NCI-H774 (cell line): ENCODE measurements at regions not wholly inside any gene's neighbourhood (a gene's known extent, or its start where the extent isn't known, plus 50 kb on each side); places are given as distances from the start of the nearest gene placed in this dataset.
"Not testable (repeated sequence)": the region's sequence is repeated elsewhere in the genome, so short reads cannot be mapped to it uniquely, and the experiment has no call there.

Experiments
- DNase-seq: peaks from one replicate; lab custom pipeline; 2025; lab: John Stamatoyannopoulos, UW

DNA sequence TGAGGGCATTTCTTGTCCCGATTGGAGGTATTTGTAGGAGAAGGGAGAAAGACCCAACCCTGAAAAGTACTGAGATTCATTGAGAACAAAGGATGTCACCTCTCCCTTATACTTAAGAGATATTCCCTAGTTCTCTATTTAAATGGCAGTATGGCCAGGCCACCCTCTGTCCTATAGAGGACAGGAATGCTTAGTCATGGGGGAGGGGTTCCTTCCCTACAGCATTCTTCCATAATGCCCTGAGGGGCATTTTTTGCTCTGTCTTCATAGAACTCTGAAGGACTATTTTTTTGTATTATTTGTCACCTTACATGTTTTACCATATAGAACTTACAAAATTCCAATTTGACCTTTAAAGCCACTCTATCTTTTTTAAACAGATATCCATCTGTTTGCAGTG, 176.3 kb downstream of the TMEM161B start:
- no peak for DNase-seq

GRCh38 chr5:88090506-88090905, 178.1 kb downstream of the TMEM161B start:
- no peak for DNase-seq

DNA sequence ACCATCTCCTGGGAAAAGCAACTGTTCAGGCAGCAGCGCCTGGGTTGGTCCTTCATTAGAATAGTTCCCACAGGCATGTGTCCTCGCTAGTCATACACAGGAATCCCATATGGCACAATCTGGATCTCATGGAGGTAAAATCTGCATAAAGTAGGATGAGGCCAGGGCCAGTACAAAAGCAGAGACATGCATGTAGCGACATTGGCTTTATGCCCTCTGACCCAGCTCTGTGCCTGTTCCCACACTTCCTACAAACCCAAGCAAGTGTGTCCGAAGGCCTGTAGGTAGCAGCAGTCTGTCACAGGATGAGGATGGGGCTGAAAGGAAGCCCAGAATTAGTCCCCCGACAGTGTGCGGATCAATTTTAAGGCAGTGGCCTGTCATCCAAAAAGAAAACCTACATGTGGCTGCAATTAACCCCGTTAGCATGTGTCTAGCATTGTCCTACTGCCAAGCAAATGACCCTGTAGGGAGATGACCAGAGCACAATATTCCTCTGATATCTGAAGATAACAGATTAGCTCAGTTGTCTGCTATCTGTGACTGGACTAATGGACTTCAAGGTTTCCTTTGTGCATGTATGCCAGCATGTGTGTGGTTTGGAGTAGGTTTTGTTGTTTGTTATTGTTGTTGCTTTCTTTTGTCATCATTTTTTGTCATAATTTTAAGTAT, 178.8 kb downstream of the TMEM161B start:
- DNase-seq, result no peak

- no peak for DNase-seq
These were observed 183.2 kb downstream of the TMEM161B start for GRCh38 chr5:88085462-88085861.

DNA sequence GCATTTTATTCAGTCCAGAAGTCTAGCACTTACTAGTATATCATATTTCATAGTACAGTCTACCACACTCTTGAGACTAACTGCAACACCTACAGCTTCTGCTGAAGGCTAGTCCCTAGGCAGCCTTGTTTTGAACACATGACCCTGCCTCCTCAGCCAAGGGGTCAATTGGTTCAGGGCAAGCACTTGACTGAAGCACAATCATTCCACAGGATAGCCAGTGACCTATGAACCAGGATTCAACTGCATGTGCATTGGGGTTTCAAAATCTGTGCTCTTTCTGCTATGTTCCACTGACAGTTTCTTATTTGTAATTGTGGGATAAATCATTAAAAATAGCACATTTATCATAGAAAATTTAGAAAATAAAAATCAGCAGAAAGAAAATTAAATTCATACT, 186.8 kb downstream of the TMEM161B start:
- DNase-seq, result no peak

GRCh38 chr5:88063813-88064212, 204.8 kb downstream of the TMEM161B start:
- no peak for DNase-seq

DNA sequence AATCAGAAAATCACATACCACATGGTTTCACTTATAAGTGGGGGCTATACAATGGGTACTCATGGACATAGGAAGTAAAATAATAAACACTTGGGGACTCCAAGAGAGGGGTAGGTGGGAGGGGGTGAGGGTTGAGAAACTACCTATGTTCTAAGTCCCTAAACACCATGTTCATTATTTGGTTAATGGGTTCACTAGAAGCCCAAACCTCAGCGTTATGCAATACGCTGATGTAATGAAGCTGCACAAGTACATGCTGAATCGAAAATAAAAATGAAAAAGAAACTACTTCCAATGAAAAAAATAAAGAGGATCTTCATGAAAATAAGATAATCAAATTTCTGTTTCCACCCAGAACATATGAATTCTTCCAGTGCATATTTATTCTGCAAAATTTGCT, 208.5 kb downstream of the TMEM161B start:
- no peak for DNase-seq

- DNase-seq, result no peak
These were observed 210.0 kb downstream of the TMEM161B start for GRCh38 chr5:88058625-88059024.

DNA sequence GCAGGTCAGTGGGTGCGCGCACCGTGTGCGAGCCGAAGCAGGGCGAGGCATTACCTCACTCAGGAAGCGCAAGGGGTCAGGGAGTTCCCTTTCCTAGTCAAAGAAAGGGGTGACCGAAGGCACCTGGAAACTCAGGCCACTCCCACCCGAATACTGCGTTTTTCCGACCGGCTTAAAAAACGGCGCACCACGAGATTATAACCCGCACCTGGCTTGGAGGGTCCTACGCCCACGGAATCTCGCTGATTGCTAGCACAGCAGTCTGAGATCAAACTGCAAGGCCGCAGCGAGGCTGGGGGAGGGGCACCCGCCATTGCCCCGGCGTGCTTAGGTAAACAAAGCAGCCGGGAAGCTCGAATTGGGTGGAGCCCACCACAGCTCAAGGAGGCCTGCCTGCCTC, 216.2 kb downstream of the TMEM161B start:
- not testable (repeated sequence) for DNase-seq

- DNase-seq, result no peak
These were observed 217.5 kb downstream of the TMEM161B start for GRCh38 chr5:88051148-88051547.

- DNase-seq, result no peak
These were observed 218.9 kb downstream of the TMEM161B start for GRCh38 chr5:88049737-88050136.

- no peak for DNase-seq
These were observed 219.5 kb downstream of the TMEM161B start for GRCh38 chr5:88049156-88049555.

- DNase-seq, result no peak
These were observed 222.6 kb downstream of the TMEM161B start for GRCh38 chr5:88045931-88046461.

DNA sequence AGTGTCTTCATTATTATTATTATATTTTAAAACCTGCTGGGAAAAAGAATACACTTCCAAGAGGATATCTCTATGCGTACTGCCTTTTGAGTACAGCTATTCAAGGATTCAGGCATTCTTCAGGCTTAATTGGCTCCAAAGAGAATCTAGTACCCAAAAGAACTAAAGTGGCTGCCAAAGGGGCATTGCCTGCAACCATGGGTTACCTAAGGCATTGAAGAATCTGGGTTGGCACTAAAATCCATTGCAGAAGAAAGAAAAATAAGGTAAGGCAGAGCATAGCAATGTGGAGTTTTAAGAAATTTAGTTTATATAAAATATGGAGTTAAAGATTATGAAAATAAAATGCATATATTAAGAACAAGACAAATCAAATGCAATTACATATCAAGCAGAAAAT, 223.5 kb downstream of the TMEM161B start:
- DNase-seq, result no peak

- no peak for DNase-seq
These were observed 234.1 kb downstream of the TMEM161B start for GRCh38 chr5:88034520-88034919.

- no peak for DNase-seq
These were observed 235.5 kb downstream of the TMEM161B start for GRCh38 chr5:88033191-88033590.

- DNase-seq, result no peak
These were observed 239.6 kb downstream of the TMEM161B start for GRCh38 chr5:88029011-88029410.

- no peak for DNase-seq
These were observed 247.5 kb downstream of the TMEM161B start for GRCh38 chr5:88021141-88021540.

- not testable (repeated sequence) for DNase-seq
These were observed 253.7 kb downstream of the TMEM161B start for GRCh38 chr5:88014984-88015383.

GRCh38 chr5:88000877-88001276, 267.8 kb downstream of the TMEM161B start:
- no peak for DNase-seq

DNA sequence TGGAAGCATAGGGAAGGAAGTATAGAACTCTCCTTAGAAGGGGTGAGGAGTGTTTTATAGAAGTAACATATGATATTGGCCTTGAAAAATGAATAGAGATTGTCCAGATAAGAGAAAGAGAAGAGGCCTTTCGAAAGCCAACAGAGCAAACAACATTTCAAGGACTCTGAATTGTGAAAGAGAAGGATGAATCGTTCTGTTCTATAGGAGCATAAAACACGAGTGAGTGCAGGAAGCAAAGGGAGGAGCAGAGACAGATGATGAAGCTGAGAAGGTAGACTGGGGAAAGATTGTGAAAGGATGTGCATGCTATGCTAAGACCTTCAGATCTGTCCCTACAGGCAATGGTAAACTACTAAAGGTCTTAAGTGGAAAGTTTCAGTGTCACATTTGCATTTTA, 271.0 kb downstream of the TMEM161B start:
- no peak for DNase-seq

GRCh38 chr5:87966213-87966612, 302.4 kb downstream of the TMEM161B start:
- DNase-seq, result no peak

- DNase-seq, result no peak
These were observed 314.5 kb downstream of the TMEM161B start for GRCh38 chr5:87954121-87954520.

DNA sequence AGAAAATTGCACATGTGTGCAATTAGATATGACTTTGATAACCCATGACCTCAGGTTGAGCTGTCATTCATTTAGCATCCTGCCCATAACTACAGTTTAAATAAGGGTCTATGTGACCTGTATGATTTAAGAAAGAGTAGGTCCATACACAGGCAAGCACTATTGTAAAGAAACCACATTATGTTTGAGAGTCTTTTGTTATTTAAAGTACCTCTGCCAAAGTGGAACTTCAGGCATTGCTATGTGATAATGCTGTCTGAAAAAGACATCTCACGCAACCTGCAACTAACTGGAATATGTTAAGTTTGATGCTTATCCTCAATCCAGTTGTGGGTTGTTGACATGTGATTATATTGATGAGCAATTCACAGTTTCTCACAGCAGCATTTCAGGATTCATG, 317.0 kb downstream of the TMEM161B start:
- DNase-seq, result no peak
